Hippocampal formation (tissue), 2 donors: ENCODE measurements at regions not wholly inside any gene's neighbourhood (a gene's known extent, or its start where the extent isn't known, plus 50 kb on each side); places are given as distances from the start of the nearest gene placed in this dataset.
"Not testable (repeated sequence)": the region's sequence is repeated elsewhere in the genome, so short reads cannot be mapped to it uniquely, and the experiment has no call there.

Source experiments
- DNase-seq, 2 donors: peaks; one replicate each; lab custom pipeline; 2025; lab: John Stamatoyannopoulos, UW

DNA sequence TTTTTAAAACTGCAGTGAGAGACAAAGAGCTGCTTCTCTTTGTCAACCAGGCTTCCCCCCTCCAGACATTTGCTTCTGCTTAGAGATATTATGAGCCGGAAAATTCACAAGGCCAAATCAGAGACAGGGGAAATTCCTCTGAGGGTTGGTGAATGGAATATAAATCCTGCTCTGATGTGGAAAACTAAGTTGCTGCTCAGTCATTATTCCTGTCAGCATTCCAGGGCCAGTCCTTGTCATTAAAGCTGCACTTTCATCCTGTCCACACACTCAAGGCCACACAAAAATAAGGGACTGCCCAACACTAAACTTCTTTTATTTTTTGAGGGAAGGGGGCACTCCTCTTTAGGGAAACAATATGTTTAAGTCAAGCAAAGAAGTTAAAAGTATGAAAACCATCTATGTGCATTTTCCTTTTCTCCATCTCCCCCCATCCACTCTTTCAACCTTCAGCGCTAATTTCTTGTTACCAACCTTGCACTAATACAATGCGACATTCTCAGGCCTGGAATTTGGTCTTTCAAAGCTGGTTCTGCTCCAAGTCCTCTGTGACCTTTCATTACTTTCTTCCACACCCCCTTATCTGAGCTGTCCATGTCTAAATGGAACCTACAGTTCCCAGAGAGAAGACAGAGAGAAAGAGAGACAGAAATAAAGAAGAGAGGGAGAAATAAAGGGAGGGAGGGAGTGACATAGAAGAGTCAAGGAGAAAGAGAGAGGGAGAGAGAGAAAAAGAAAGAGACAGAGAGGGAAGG is 118.9 kb upstream of the S1PR3 start:
- no peak for DNase-seq

DNA sequence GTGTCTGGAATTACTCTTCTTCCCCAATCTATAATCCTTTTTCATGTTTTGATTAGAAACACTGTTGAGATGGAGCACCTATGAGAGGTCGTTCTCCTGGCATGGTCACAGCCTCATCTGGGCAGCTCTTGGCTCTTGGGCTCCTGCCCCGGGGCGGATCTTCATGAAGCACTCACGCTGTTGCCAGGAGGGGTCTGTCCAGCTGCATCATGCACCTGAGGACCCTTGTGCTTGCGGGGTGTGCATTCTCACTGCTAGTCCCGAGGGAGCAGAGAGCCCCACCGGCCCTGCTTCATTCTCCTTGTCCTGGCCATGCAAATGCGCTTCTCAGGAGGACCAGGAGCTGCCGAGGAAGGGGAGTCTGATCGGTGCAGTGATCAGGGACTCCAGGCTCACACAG is 117.6 kb upstream of the S1PR3 start:
- DNase-seq: no peak

DNA sequence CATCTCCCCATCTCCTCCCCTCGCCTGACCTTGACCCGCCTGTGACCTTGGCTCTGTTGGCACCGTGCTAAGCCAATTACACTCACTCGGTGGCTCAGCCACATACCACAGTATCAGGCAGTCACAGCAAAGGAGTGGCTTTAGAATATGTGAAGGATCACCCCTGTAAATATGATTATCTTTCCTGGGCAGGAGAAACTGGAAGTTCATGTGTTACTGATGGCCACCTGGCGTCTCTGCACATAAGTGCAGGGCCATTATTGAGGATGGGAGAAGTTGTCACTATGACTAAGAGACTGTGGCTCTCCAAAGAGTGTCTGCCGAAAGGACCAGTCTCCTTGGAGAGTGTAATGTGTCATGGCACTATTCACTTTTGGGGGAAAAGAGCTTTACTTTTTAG is 116.9 kb upstream of the S1PR3 start:
- DNase-seq: no peak

DNA sequence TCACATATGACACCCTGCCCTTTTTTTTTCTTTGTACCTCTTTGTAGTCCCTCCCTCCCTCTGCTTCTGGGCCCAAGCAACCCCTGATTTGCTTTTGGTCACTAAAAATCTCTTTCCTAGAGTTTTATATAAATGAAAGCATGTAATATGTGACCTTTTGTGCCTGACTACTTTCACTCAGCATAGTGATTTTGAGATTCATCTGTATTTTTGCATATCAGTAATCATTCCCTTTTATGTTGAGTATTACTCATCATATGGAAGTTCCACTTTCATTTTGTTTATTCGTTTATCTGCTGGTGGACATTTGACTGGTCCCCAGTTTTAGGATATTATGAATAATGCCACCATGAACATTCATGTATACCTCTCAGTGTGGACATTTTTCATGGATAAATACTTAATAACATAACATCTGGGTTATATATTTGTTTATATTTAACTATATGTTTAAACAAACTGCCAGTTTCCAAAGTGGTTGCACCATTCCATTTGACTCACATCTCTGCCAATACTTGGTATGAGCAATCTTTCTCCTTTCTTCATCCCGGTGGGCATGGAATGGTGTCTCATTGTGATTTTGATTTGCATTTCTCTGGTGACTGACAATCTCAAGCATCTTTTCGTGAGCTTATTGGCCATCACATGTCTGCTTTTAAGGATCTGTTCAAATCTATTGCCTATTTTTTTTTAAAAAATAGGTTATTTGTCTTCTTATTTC is 115.7 kb upstream of the S1PR3 start:
- no peak for DNase-seq

DNA sequence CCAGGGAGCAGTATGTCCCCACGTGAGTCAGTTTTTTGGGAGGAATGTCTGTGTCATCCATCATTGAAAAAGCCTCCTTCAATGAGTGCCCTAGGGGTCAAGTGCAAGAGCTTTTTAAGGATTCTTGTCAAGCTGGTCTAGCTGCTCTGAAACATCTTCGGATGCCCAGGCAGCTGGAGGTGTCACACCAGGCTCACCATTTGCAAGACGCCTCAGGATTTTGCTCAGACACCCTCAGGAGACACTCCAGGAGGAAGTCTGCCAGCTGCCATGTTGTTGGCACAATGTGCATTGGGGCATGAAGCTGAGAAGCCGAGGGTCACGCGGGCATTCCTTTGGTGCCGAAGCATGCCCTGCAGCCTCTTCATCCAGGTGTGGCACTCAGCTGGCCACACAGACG is 111.1 kb upstream of the S1PR3 start:
- no peak for DNase-seq

DNA sequence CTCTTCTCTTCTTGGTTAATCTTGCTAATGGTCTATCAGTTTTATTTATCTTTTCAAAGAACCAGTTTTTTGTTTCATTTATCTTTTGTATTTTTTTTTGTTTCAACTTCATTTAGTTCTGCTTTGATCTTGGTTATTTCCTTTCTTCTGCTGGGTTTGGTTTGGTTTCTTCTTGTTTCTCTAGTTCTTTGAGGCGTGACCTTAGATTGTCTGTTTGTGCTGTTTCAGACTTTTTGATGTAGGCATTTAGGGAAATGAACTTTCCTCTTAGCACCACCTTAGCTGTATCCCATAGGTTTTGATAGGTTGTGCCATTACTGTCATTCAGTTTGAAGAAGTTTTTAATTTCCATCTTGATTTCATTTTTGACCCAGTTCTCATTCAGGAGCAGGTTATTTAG is 107.0 kb upstream of the S1PR3 start:
- not testable (repeated sequence) for DNase-seq

DNA sequence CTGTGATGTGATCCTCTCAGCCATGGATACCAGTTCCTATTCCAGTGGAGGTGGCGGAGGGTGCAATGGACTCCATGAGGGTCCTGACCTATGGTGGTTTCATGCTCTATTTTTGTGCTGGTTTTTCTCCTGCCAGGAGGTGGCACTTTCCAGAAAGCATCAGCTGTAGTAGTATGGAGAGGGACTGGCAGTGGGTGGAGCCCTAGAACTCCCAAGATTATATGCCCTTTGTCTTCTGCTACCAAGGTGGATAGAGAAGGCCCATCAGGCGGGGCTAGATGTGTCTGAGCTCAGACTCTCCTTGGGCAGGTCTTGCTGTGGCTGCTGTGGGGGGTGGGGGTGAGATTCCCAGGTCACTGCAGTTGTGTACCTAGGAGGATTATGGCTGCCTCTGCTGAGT is 104.5 kb upstream of the S1PR3 start:
- DNase-seq: not testable (repeated sequence)

DNA sequence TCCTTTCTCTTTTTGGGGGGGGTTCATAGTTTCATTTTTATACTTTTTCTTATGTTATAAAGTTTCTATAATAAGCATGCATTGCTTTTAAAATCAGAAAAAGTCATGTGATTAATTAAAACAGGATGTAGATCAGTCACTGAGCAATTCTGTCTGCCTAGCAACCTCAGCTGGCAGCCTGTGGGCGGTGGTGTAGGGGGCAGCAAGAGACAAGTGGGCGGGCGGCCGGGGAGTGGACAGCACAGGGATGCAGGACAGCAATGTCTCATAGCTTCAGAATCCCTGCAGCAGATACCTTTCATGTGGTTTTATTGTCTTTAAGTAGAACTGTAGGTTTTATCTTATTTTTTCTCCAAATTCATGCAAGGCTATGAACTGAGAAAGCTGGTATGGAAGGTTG is 101.9 kb upstream of the S1PR3 start:
- no peak for DNase-seq

DNA sequence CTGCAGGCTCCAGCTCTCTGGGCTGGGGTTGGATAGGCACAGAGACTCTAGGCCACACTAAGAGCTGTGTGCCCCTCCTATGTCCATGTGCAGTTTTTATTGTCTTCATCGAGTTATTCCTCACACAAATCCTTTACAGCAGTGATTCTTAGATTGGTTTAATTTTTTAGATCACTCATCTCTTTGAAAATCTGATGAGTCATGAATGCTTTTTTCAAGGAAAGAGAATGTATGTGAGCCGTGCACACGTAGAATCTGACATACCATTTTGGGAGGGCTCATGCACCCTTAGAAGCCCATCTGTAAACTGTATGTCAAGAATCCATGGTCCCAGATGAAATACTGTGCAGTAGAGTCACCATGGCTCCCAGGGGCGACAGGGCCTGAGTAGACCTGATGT is 100.7 kb upstream of the S1PR3 start:
- no peak for DNase-seq

DNA sequence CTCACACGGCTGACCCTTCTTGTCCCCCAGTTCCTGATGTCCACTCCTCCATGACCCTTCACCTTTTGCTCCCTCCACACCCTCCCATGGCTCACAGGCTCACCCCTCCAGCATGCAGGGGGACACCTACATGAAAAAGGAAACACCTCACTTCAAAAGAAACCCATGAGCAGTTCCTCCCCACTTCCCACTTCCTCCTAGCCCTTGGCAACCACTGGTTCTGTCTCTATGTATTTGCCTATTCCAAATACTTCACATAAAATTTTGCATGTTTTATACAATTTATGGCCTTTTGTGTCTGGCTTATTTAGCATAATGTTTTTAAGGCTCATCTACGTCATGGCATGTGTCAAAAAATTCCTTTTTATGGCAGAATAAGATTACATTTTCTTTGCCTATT is 100.2 kb upstream of the S1PR3 start:
- no peak for DNase-seq

DNA sequence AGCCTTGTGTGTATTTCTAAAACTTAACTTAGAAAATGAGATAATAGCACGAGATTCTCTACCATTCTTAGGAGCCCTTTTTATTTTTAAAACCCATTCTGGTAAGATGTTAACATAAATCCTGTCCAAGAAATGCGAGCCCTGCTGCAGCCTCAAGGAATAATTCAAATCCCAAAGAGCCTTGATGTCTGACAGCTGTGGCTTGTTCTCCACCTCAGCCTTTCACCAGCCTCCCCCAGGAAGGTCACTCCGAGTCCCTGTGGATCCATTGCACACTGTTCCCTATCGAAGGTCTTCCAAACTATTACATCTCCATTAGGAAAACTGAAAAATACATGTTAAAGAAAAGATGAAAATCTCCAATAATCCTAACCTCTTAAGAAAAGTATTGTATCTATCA is 98.5 kb upstream of the S1PR3 start:
- no peak for DNase-seq

DNA sequence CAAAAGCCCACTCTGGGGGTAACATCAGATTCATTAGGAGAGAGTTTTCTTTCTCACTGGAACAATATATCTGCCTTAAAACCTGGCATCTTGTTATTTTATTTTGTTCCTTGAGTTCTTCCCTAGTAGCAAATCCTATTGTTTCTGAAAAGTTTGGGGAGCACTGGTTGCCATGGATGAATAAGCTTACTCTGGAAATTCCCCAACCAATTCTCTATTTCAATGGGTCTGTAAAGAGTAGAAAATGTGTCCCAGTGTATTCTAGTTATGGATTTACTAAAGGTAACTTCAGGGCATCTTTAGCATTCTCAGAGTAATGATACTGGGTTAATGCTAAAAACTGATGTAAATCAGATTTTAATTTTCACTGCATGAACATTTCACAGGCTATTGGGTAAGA is 94.2 kb upstream of the S1PR3 start:
- no peak for DNase-seq

DNA sequence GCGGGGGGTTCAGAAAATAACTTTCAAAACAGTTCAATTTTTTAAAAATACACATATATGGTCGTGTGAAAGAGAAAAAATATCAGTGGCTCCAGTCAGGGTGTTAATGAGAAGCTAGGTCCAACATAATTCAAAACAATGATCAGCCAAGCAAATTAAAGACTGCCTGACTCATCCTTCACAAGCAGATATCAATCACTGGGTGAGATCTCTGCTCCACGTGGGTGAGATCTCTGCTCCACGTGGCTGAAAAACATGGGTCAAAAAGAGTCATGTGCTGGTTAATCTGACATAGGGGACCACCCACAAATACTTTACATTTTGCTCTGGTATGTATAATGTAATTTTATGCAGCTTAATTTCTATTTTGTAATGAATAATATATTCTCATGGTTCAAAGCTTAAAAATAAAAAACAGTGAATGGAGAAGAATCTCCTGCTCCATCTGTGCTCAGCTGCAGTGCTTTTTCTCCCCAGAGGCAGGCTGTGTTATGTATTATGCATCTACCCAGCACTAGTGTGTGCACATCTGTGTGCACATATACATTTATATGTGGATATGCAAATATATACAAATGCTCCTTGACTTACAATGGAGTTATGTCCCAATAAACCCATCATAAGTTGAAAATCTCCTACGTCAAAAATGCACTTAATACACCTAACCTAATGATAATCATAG is 93.1 kb upstream of the S1PR3 start:
- no peak for DNase-seq

DNA sequence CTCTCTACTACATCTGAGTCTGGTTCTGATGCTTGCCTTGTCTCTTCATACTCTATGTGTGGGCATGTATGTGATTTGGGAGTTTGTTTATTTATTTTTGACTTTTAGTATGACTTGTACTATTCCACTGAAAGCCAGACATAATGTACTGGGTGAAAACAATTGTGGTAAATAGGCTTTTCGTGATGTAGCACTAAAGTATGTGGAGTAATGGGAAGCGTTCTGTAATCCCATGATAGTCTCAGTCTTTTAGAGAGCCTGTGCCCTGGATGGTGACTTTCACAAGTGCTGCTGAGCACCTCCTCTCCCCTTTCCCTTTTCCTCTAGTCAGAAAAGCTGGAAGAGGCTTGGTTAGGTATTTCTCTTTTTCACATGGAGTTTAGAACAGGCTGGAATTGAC is 85.8 kb upstream of the S1PR3 start:
- DNase-seq: no peak

DNA sequence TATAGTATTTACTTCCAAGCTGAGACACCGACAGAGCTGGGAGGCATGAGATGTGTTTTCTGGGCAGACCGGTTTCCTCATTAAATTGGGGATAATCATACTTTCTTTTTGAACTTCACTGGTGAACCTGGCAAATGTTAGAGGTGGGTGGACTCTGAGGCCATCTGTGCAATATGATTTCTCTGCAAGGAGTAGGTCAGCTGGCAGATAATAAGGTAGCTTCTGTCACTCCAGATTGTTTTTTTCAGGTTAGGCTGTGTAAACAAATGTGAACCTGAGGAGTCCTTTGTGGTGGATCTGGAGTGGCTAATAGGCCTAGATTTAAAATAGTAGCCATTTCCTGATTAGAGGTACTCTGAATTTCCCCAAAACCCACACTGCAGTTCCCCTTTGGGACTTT is 75.4 kb upstream of the S1PR3 start:
- DNase-seq: no peak

DNA sequence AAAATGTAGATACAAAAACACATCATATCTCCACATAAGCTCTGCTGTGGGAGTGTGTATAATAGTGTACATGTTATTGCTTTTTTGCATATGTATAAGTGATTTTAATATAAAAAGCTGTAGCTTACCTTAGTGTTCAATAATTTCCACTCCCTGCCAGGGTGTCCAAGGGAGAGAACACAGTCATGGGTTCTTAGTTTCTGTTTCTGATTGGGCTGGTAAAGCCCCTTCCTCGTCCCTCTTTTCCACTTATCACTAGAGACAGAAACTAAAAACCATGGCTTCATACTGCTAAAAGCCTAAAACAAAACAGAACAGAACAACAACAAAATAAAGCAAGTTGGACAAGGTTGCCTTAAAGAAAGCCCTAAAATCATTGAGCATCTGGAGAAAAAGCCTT is 74.4 kb upstream of the S1PR3 start:
- no peak for DNase-seq

DNA sequence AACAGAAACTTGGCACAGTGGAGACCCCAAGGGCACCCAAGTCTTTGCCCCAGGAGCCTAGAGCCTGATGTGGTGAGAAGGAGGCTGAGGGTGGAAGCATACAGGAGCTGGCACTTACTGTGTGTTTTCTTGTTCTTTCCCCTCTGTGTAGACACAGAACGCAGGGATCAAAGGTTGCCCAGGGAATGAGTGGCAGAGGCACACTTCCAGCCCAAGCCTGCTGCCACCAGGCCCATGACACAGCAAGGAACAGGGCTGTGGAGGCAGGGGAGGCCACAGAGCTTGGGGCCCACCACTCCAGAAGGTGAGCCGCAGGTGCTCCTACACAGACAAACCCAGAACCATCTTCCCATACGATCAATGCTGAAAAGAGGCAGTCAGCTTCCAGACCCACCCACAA is 73.9 kb upstream of the S1PR3 start:
- no peak for DNase-seq

DNA sequence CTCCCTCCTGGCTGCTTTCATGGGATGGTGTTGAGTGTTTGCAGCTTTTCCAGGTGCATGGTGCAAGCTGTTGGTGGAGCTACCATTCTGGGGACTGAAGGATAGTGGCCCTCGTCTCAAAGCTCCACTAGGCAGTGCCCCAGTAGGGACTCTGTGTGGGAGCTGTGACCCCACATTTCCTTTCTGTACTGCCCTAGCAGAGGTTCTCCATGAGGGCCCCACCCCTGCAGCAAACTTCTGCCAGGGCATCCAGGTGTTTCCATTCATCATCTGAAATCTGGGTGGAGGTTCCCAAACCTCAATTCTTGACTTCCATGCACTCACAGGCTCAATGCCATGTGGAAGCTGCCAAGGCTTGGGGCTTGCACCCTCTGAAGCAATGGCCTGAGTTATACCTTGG is 72.7 kb upstream of the S1PR3 start:
- DNase-seq: not testable (repeated sequence)

DNA sequence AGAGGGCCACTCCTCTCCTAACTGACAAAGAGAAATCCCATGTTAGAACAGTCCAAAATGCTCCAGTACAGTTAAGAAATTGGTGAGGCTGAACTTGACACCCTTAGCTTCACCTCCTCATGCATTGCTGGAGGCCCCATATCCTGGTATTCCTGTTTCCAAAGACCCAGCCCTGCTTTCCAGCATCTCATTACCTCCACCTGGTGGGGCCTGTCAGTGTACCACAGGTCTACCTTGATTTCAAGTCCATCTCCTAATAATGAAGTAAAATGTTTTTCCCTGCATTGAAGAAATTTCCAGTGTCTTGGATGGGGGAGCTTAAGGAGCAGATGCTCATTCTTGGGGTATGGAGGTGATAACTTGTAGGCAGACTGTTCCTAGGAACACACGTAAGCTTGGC is 70.6 kb upstream of the S1PR3 start:
- DNase-seq: no peak

DNA sequence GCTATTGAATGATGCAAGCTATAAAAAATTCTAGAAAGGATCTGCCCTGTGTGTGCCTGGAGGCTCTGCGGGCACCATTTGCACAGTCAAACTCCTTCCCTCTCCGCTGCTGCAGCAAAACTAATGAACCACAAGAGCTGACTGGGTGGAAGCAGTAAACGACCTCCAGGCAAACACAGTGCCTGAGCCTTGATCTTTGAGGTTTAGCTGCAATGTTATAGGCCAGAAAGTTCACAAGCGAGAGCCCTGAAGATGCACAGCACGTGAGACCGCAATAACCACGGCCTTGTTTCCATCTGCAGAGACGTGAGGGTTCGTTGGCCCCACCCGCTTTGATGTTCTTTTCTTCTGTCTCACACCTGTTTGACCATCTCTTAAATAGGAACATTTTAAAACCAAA is 69.2 kb upstream of the S1PR3 start:
- DNase-seq: no peak

DNA sequence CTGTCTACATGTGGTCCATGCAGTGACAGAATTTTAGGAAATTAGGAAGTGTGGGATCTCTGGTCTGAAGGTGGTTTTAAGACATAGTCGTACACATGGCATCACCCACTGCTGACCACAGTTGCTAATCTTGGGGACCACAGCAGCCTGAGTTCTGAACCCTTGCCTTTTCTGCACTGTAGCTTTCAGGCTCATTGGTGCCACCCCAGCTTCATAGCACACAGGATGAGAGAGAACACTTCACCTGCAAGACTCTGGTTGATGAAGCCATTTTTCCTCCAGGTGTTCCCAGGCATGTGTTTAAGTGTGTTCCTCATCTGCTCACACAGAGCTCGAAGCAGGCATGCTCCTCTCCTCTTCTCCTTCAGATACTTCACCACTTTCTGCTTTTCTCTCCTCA is 68.2 kb upstream of the S1PR3 start:
- no peak for DNase-seq

DNA sequence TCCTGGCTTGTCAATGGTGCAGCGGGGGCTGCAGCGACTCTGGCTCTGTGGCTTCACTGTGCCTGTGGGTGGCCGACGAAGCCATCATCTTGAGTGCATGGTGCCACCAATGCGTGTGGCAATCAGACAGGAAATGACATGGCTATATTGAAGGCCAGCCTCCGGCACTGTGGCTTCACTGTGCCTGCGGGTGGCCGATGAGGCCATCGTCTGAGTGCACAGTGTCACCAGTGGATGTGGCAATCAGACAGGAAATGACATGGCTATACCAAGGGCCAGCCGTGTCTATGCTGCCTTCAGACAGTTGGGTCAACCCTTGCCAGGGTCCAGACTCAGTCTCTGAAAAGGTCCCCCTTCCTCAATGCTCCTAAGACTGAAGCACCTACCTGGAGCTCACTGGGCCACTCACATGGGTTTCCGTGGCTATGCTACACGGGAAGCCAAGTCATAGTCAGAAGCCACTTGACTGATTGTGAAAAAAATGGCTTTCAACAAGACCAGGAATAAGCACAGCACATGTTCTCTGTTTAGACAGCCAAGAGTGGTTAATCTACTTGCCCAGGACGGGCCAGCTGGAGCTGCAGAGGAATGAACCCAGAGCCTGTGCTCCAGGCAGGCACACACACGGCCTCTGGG is 67.5 kb upstream of the S1PR3 start:
- DNase-seq: no peak

DNA sequence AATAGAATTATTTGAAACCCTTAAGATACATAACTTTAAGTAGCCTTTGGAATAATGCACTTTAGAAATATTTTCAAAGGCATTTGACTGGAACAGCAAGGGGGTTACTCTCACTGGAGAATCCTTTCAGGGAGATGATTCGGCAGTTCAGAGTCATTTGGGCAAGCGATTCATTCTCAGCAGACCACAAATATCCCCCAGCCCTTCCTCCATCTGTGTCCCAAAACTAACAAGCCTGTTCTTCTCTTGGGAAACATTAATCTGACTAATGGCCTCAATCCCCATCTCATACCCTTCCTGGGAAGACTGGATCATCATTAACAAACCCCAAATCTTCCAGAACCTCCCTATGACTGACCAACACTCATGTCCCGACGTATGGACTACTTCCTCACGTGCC is 65.8 kb upstream of the S1PR3 start:
- DNase-seq: no peak
